Limb (tissue), 2 donors: ENCODE measurements at regions not wholly inside any gene's neighbourhood (a gene's known extent, or its start where the extent isn't known, plus 50 kb on each side); places are given as distances from the start of the nearest gene placed in this dataset.
A peak's percentile ranks its signal among the peaks of the same experiment; 100 is the strongest.

Experiments
- DNase-seq, 2 donors: peaks; one replicate each; pipeline ENCODE4 v3.0.0-alpha.2; 2016; ENCODE audit errors: extremely low spot score in 2 of 2

GRCh38 chr2:76455910-76456309 is 745.2 kb upstream of the GCFC2 start:
- DNase-seq: no peak

GRCh38 chr2:76450024-76450475 is 739.3 kb upstream of the GCFC2 start:
- DNase-seq: no peak

GRCh38 chr2:76448956-76449355 is 738.2 kb upstream of the GCFC2 start:
- DNase-seq: no peak

- no peak for DNase-seq
Measured at GRCh38 chr2:76447294-76447693, 736.6 kb upstream of the GCFC2 start.

GRCh38 chr2:76446872-76447271 is 736.2 kb upstream of the GCFC2 start:
- no peak for DNase-seq

GRCh38 chr2:76445880-76446279 is 735.2 kb upstream of the GCFC2 start:
- no peak for DNase-seq

GRCh38 chr2:76444732-76445131 is 734.0 kb upstream of the GCFC2 start:
- DNase-seq: no peak

- DNase-seq: no peak
Measured at GRCh38 chr2:76437564-76437963, 726.8 kb upstream of the GCFC2 start.

- DNase-seq: no peak
Measured at GRCh38 chr2:76429374-76429773, 718.7 kb upstream of the GCFC2 start.

GRCh38 chr2:76427452-76427851 is 716.7 kb upstream of the GCFC2 start:
- no peak for DNase-seq

GRCh38 chr2:76415821-76416220 is 705.1 kb upstream of the GCFC2 start:
- no peak for DNase-seq

- DNase-seq: no peak
Measured at GRCh38 chr2:76413436-76413835, 702.7 kb upstream of the GCFC2 start.

GRCh38 chr2:76406134-76406855 is 695.6 kb upstream of the GCFC2 start:
- DNase-seq: no peak

- no peak for DNase-seq
Measured at GRCh38 chr2:76393356-76393755, 682.6 kb upstream of the GCFC2 start.

- DNase-seq: no peak
Measured at GRCh38 chr2:76391678-76392077, 681.0 kb upstream of the GCFC2 start.

GRCh38 chr2:76387294-76387693 is 676.6 kb upstream of the GCFC2 start:
- DNase-seq: no peak

- no peak for DNase-seq
Measured at GRCh38 chr2:76385943-76386342, 675.2 kb upstream of the GCFC2 start.

- no peak for DNase-seq
Measured at GRCh38 chr2:76381624-76382023, 670.9 kb upstream of the GCFC2 start.

GRCh38 chr2:76378140-76378539 is 667.4 kb upstream of the GCFC2 start:
- no peak for DNase-seq

- DNase-seq: no peak
Measured at GRCh38 chr2:76341439-76341838, 630.7 kb upstream of the GCFC2 start.

GRCh38 chr2:76332871-76333270 is 622.2 kb upstream of the GCFC2 start:
- DNase-seq: no peak

- DNase-seq: no peak
Measured at GRCh38 chr2:76330865-76331264, 620.1 kb upstream of the GCFC2 start.

- DNase-seq: no peak
Measured at GRCh38 chr2:76326636-76327035, 615.9 kb upstream of the GCFC2 start.

- DNase-seq: peak in 1 of 2 donors; percentile 50
Measured at GRCh38 chr2:76323381-76323780, 612.7 kb upstream of the GCFC2 start.
